ENCODE measurements at regions not wholly inside any gene's neighbourhood (a gene's known extent, or its start where the extent isn't known, plus 50 kb on each side); places are given as distances from the start of the nearest gene placed in this dataset.
"Not testable (repeated sequence)": the region's sequence is repeated elsewhere in the genome, so short reads cannot be mapped to it uniquely, and the experiment has no call there.

DNA sequence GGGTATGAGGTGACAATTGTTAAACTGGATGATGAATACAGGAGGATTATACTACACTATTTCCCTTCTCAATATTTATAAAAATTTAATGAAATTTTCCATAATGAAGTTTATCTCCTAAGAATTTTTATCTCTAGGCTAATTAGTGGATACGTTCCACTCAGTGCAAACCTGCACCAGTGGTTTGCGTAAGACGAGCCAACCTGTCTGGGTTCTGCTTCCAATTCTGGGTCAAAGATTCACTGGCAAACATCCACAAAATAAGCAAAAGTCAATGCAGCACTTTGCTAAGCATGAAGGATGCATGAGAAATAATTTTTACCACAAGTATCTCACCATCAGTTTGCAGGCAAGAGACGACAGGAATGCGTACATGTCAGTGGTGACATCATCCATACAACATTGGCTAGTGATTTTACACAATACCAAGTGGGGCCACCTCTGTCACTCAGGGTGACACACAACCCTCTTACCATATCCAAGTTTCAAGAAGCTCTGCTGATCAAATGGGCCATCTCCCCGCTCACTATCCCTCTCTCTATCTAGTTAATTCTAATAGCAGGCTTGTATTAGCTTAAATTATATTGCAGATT lies 51.7 kb downstream of the FAM50B start:
- DNase-seq = no peak

DNA sequence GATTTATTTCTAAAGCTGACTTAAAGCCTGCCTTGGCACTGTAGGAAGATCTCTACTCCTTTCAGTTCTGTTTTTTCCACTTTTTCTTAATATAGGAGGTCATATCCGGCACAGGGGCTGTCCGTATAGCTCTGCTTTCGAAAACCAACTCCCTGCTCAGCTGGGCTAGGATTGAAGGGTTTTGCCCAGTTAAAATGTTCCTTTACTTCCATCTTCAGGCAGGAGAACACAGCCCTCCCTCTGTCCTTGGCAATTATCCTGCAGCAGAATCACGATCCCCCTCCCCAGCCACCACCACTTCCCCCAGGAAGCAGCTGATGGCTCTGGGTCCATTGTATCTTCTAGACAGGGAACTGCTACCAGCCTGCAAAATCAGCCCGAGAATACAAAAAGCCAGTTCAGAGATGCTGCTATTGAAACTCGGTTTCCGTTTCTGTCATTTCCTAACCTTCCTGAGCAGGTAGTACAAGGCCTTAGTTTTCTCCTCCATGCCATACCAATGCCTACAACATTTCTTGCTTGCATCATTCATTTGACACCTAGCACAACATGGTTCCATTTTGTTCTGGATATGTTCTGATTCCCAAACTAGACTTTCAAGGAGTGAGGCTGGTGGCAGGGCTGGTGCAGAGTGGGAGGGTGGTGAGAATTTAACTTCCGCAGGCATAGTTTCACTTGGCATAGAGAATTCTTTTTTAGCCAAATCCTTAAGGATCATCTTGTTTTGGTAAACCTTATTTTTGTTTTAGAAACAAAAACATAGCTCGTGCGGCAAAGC lies 53.9 kb downstream of the FAM50B start:
- DNase-seq = no peak

- DNase-seq = no peak
Observed at GRCh38 chr6:3904518-3904917, 55.3 kb downstream of the FAM50B start.

DNA sequence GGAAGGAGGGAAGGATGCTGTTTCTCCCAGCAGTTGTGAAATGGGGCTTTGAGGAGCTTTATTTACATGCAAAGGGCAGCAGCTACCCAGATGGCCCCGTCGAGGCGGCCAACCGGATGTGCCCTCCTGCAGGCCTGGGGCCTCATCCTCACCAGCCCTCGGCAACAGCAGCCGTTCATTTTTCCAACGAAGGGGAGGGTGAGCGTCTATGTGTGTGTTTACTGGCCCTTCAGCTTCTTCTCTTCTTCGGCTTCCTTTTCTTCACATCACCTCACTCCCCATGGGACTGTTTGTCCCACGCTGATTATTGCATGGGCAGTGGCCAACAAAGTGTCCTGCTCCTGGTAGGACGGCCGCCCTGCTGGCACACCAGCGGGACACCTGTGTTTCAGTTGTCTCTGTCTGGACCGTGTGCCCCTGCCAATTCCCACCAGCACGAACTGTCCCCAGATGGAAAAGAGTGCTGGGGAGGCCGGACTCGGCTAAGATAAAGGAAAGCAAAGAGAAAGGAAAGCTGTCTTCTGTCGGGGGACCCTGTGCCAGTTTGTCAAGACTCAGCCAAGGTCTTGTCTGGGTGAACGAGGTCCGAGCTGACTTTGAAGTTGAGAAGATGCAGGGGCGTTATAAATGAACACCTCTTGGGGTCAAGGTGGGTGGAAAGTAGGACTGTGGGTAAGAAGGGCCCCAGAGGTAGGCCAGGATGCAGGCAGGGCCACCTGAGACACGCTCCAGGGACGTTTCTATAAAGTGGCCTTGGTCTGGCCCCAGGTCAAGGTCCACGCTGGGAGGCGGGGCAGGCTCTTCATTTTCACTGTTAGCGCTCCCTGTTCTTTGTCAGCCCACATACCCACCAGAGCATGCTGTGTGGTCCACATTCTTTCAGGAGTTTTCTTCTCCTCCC lies 57.0 kb downstream of the FAM50B start:
- peak; percentile 64 for DNase-seq

- no peak for DNase-seq
Observed at GRCh38 chr6:3906846-3907151, 57.6 kb downstream of the FAM50B start.

- no peak for DNase-seq
Observed at GRCh38 chr6:3908223-3908622, 59.0 kb downstream of the FAM50B start.

DNA sequence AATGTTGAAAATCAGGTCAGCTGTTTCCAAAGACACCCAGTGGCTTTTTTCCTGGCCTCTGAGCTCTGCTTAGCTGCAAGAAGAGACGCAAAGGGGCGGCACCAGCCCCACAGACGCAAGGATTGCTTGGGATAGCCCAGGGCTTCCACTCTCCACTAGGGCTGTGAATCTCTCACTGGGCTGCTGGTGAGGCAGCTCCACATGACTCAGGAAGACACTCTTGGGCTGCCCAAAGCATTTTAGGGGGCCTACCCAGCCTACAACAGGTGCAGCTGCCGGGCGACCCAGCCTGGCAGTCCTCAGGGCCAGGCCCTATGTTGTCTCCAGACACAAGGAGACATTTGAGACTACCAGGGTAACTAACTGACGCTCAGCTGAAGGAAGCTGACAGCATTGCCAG lies 59.8 kb downstream of the FAM50B start:
- DNase-seq = no peak

- DNase-seq = no peak
Observed at GRCh38 chr6:3910106-3910663, 61.0 kb downstream of the FAM50B start.

DNA sequence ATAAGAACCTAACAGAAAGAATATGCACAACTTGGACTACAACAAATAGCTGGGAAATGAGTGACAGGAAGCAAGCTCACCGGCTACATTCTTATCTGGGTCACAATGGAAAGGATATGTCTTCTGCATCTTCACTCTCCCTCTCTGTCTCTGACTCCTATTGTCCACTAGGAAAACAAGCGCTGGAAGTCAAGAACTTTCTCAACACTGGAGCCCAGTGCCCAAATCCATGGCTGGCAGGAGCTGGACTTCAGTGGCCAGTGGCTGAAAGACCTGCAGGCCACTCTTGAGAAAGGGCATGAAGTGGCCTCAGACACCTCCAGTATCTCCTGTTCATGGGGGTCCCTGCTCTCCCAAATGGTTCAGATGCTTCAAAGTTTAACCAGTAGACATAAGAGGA lies 62.0 kb downstream of the FAM50B start:
- no peak for DNase-seq

DNA sequence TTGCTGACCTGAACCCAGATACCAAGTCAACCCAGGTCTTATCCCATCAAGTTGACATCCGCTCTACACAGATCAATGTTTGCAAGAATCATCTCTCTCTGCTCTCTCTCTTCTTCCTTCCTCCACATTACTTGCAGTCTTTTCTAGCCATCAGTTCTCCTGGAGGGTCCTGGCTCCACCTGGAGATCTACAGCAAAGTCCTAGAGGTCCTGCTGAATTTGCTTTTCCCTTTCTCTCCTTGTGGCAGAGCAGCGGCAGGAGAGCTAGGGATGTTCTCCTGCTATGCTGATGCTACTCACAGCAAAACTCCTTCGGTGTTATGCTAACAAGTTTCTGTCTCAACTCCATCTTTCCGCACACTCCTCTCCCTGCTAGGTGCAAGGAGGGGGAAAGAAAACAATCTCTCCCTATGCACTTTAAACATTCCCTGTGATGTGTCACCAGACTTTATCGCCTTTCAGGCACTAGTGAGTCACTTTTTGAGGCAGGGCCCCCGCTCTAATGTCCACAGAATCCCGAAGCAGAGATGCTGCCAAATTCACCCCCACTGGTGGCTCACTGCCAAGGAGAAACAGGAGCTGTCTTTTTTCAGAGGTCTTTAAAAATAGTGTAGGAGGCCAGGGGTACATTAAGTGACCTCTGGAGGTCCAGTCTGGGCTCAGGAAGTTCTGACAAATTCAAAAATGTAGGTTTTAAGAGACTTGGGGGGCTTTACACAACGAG lies 62.6 kb downstream of the FAM50B start:
- DNase-seq = peak; percentile 82

GRCh38 chr6:3912361-3913076 lies 63.3 kb downstream of the FAM50B start:
- DNase-seq = no peak

GRCh38 chr6:3913077-3913957 lies 64.1 kb downstream of the FAM50B start:
- DNase-seq = no peak

- no peak for DNase-seq
Observed at GRCh38 chr6:3913958-3914337, 64.8 kb downstream of the FAM50B start.

DNA sequence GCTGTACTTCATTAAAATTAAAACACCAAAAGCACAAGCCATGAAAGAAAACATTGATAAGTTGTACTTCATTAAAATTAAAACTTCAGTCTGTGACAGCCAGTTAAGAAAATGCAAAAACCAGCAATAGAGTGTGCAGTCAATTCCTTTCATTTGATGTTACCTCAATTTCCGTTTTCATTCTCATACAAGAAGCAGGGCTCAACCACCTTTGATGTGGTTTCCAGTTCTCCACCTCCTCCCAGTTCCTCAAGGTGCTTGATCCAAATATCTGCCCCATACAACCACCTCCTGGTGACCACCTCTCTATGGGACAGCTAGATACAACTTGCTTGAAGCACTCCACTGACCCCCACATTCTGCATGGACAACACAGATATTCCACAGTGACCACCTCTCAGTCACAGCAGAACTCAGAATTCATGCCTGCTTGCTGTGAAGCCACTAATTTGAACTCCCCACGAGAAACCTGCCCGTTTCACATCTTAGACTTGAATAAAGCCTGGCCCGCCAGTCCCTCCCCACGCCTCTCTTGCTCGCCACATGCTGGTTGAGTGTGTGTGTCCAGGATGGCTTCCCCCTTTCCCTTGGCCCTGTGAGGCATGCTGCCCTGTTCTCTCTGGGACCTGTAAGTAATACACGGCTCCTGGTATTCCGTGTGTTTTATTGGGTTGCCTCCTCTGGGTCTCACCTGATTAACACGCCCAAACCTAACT lies 66.1 kb downstream of the FAM50B start:
- no peak for DNase-seq

GRCh38 chr6:3916211-3916610 lies 67.0 kb downstream of the FAM50B start:
- no peak for DNase-seq

DNA sequence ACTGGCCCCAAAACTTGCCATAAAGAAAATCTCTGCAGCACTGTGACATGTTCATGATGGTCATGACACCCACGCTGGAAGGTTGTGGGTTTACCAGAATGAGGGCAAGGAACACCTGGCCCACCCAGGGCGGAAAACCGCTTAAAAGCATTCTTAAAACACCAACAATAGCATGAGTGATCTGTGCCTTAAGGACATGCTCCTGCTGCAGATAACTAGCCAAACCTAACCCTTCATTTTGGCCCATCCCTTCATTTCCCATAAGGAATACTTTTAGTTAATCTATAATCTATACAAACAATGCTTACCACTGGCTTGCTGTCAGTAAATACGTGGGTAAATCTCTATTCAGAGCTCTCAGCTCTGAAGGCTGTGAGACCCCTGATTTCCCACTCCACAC lies 67.6 kb downstream of the FAM50B start:
- DNase-seq = not testable (repeated sequence)

- DNase-seq = peak; percentile 64
Observed at GRCh38 chr6:3918469-3918868, 69.3 kb downstream of the FAM50B start.

DNA sequence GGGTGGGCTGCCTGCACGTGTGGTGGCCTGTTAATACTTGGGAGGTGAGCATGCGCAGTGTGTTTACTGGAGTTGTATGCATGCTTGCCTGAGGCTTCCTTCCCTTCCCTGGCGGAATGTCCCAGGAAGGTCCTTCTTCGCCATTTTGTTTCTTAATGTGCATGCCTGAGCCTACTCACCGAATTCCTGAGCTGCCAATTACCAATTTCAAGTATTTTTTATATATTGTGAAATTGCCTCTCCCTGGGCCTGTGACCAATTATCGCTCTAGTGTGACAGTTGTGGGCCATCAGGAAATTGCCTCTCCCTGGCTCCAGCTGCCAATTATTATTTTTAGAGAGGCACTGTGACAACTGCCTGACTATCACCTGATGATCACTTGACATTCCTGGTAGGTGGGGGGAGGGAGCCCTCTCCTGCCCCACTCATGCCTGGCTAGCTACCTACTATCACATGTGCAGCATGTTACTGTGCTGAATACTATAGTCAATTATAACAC lies 70.0 kb downstream of the FAM50B start:
- DNase-seq = no peak

DNA sequence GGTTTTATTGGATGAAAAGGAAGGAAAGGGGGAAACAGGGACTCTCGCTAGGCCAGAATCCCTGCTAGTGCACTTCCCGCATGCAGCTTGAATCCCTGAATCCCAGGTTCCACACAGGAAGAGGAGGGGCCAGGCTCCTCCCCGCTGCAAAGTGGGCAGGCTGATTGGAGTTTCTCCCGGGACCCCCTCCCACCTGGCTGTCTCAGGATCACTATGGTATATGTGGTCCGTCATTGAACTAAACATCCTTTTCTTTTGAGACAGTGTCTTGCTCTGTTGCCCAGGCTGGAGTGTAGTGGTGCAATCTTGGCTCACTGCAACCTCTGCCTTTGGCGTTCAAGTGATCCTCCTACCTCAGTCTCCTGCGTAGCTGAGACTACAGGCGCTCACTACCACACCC lies 70.7 kb downstream of the FAM50B start:
- DNase-seq = no peak

All from renal pelvis (tissue), 1 donor.